ENCODE measurements at regions not wholly inside any gene's neighbourhood (a gene's known extent, or its start where the extent isn't known, plus 50 kb on each side); places are given as distances from the start of the nearest gene placed in this dataset.
"Not testable (repeated sequence)": the region's sequence is repeated elsewhere in the genome, so short reads cannot be mapped to it uniquely, and the experiment has no call there.

DNA sequence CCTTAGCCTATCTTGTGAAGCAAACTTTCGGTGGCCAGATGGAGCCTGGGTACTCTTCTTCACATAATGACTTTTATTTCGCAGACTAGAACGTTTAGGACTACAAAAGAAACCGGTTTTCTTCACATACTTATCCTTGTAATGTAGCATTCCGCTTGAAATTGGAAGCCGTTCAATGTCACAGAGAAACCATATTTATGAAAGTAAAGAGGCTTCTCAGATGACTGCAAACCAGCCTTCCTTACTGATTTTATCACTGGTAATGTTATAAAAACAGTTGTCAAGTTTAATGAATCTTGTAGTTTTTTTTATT is 94.1 kb downstream of the PPIAL4G start:
- Histone ChIP-seq H3K4me3 (peak overlapping the region; percentile 11), H3K4me2 (peak overlapping the region; percentile 69), H4K20me1 (ENCODE audit: insufficient read depth, poor library complexity, severe bottlenecking) (no peaks in the 10 kb centered on the region), H3K9me3 (ENCODE audit: low read depth) (no peaks in the 10 kb centered on the region), H2AFZ (peak overlapping the region; percentile 66), H3K9me2 (replicated peaks; ENCODE audit: insufficient read depth) (no peaks in the 10 kb centered on the region), H3K4me1 (ENCODE audit: insufficient read depth) (peaks cover 3% of the 10 kb centered on the region), H3K79me2 (no peaks in the 10 kb centered on the region), H3K27ac (peak overlapping the region; percentile 90), H3K36me3 (replicated peaks; ENCODE audit: insufficient read depth, low read depth) (no peaks in the 10 kb centered on the region), H3K27me3 (no peaks in the 10 kb centered on the region)
- DNase-seq (ENCODE audit: low spot score): no peak
- TF ChIP-seq, protein P1, sequence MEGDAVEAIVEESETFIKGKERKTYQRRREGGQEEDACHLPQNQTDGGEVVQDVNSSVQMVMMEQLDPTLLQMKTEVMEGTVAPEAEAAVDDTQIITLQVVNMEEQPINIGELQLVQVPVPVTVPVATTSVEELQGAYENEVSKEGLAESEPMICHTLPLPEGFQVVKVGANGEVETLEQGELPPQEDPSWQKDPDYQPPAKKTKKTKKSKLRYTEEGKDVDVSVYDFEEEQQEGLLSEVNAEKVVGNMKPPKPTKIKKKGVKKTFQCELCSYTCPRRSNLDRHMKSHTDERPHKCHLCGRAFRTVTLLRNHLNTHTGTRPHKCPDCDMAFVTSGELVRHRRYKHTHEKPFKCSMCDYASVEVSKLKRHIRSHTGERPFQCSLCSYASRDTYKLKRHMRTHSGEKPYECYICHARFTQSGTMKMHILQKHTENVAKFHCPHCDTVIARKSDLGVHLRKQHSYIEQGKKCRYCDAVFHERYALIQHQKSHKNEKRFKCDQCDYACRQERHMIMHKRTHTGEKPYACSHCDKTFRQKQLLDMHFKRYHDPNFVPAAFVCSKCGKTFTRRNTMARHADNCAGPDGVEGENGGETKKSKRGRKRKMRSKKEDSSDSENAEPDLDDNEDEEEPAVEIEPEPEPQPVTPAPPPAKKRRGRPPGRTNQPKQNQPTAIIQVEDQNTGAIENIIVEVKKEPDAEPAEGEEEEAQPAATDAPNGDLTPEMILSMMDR (IDR thresholded peaks at IDR 0.05; ENCODE audit: poor library complexity): no peak
- TF ChIP-seq EZH2phosphoT487 (IDR thresholded peaks at IDR 0.05; ENCODE audit: low read depth, severe bottlenecking, unreplicated experiment) (no peak), EZH2 (IDR thresholded peaks at IDR 0.05; ENCODE audit: borderline replicate concordance) (no peak)
- WGBS (ENCODE audit: low lambda C conversion rate, missing lambda C conversion rate): 37% methylated on average over 6 of the region's 6 CpGs

DNA sequence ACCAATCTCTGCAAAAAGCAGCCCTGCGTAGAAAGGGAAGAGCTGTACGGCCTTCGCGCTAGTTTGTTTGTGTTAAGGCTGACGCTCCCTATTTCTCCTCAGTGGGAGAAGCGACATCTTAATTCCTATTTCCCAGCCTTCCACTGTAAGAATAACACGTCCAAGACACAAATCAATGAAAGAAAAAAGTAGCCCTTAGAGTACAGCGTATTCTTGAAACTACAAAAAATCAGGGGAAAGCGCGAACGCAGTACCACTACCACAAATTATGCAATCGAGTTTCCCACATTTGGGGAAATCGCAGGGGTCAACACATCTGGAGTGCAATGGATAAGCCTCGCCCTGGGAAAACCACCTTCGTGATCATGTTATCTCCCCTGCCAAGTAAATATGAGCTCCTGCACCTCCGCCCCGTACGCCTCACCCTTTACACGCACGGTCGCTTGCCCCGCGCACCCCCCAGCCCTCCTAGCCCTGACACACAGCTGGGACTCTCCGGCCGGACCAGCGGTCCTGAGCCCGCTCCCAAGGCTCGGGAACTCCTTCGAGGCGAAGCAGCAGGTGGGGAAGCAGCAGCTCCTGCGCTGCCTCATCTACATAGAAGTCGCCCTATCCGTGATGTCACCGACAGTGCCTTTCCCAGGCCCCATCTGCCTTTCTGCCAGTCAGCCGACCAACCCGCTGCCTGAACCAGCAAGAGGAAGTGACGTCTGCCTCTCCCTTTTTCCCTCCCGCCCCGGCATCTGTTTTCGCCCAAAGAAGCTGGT is 94.7 kb downstream of the PPIAL4G start:
- Histone ChIP-seq H3K27me3 (no peaks in the 10 kb centered on the region), H4K20me1 (ENCODE audit: insufficient read depth, poor library complexity, severe bottlenecking) (no peaks in the 10 kb centered on the region), H3K9me2 (replicated peaks; ENCODE audit: insufficient read depth) (no peaks in the 10 kb centered on the region), H3K9me3 (ENCODE audit: low read depth) (no peaks in the 10 kb centered on the region), H3K27ac (peak overlapping the region; percentile 90), H3K4me1 (ENCODE audit: insufficient read depth) (peaks cover 3% of the 10 kb centered on the region), H3K4me3 (peak overlapping the region; percentile 23), H2AFZ (peak overlapping the region; percentile 66), H3K79me2 (no peaks in the 10 kb centered on the region), H3K4me2 (peak overlapping the region; percentile 69), H3K36me3 (replicated peaks; ENCODE audit: insufficient read depth, low read depth) (no peaks in the 10 kb centered on the region)
- peak; percentile 90 for DNase-seq (ENCODE audit: low spot score)
- WGBS (ENCODE audit: low lambda C conversion rate, missing lambda C conversion rate): 25% methylated on average over 34 of the region's 40 CpGs
- TF ChIP-seq, protein P1 (IDR thresholded peaks at IDR 0.05; ENCODE audit: poor library complexity): no peak
- no peak for TF ChIP-seq EZH2 (IDR thresholded peaks at IDR 0.05; ENCODE audit: borderline replicate concordance)

DNA sequence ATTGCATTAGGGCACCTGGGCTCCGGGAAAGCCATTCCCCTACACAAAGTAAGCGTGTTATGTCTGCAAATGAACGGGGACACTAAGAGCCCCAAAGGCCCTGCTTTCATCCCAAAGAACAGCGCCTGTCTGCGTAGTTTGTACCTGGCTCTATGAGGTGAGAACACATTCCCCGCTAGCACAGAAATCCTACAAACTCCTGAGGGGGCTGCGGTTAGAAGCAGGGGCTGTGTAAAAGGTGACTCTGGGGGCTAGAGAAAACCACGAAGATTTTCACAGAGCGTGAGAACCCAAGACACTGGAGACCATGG is 95.2 kb downstream of the PPIAL4G start:
- Histone ChIP-seq H3K27ac (peak overlapping the region; percentile 90), H3K4me2 (peak overlapping the region; percentile 69), H2AFZ (peak overlapping the region; percentile 55)
- H3K79me2 ChIP-seq; DNase-seq (ENCODE audit: low spot score); H3K27me3 ChIP-seq; H3K36me3 ChIP-seq (replicated peaks; ENCODE audit: insufficient read depth, low read depth); H3K4me3 ChIP-seq; H3K9me3 ChIP-seq (ENCODE audit: low read depth); H3K9me2 ChIP-seq (replicated peaks; ENCODE audit: insufficient read depth); H4K20me1 ChIP-seq (ENCODE audit: insufficient read depth, poor library complexity, severe bottlenecking); H3K4me1 ChIP-seq (ENCODE audit: insufficient read depth): not testable (repeated sequence)
- WGBS (ENCODE audit: low lambda C conversion rate, missing lambda C conversion rate): 77% methylated on average over 9 of the region's 9 CpGs

DNA sequence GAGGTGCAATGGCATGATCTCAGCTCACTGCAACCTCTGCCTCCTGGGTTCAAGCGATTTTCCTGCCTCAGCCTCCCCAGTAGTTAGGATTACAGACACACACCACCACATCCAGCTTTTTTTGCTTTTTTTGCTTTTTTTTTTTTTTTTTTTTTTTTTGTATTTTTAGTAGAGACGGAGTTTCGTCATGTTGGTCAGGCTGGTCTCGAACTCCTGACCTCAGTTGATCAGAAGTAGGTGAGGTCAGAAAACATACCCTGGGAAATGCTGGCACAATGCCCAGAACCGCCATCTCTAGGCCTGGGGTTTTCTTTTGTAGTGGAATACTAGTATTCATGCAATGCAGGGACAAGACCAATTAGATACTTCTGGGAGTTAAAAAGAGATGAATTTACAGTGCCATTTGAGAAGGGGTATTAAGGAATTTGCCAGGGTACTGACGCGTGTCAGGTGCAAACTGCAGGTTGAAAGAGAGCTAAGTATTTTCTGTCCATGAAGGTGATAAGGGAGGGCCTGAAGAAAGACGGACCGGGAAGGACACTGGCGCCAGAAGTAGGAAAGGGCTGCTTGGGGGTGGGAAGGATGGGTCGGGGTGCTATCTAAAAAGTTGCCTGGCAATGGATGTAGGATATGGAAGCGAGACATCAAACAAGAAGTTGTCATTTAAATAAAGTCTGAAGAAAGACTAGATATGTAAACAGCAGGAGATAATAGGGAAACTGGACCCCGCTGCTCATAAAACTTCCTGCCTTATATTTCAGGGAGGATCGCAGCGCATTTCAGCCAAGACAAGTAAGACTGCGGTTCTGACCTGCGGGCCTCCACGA is 95.8 kb downstream of the PPIAL4G start:
- not testable (repeated sequence) for H2AFZ ChIP-seq; H3K4me1 ChIP-seq (ENCODE audit: insufficient read depth); H3K4me3 ChIP-seq; H4K20me1 ChIP-seq (ENCODE audit: insufficient read depth, poor library complexity, severe bottlenecking); H3K79me2 ChIP-seq; H3K9me2 ChIP-seq (replicated peaks; ENCODE audit: insufficient read depth); H3K9me3 ChIP-seq (ENCODE audit: low read depth); H3K27me3 ChIP-seq; DNase-seq (ENCODE audit: low spot score); H3K36me3 ChIP-seq (replicated peaks; ENCODE audit: insufficient read depth, low read depth)
- H3K27ac ChIP-seq: peak overlapping the region; percentile 90
- WGBS (ENCODE audit: low lambda C conversion rate, missing lambda C conversion rate): 87% methylated on average over 18 of the region's 18 CpGs
- H3K4me2 ChIP-seq: peak overlapping the region; percentile 69
